Uterus (tissue), 2 donors: ENCODE measurements at regions not wholly inside any gene's neighbourhood (a gene's known extent, or its start where the extent isn't known, plus 50 kb on each side); places are given as distances from the start of the nearest gene placed in this dataset.

Experiments used
- POLR2A ChIP-seq, 2 donors: fragments of 450-650 bp; IDR thresholded peaks; one replicate each; pipeline ENCODE4 v1.6.1; 2016; ENCODE audit warnings: antibody characterized with exemption in 2 of 2, mild to moderate bottlenecking in 1 of 2, moderate library complexity in 1 of 2
- TF ChIP-seq, protein P1 (sequence below), 4 experiments: fragments of 200-600 bp in 2 of 4; fragments of 450-650 bp in 2 of 4; sonication (generic) in 2 of 4; IDR thresholded peaks; one replicate each; pipeline ENCODE4 v1.5.1; 2016 to 2019; ENCODE audit warnings: antibody characterized with exemption in 4 of 4, mild to moderate bottlenecking in 2 of 4, moderate library complexity in 1 of 4

DNA sequence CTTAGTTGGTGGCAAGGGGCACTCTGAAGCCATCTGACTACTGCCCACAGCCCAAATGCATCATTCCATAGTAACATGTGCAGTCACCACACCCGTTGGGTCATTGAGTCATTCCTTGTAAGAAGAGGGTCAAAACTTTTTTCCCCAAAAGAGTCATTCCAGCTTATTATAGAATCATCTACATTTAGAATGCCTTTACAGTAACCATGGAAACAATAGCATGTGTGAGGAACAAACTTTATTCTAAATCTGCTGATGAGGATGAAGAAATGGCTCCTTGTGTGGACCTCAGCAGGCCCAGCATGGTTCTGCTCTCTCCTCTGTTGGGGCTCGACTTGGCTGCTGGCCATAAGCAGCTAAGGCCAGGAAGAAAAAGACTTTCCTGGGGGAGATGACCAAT is 111.2 kb upstream of the PTPRT start:
- TF ChIP-seq, protein P1, sequence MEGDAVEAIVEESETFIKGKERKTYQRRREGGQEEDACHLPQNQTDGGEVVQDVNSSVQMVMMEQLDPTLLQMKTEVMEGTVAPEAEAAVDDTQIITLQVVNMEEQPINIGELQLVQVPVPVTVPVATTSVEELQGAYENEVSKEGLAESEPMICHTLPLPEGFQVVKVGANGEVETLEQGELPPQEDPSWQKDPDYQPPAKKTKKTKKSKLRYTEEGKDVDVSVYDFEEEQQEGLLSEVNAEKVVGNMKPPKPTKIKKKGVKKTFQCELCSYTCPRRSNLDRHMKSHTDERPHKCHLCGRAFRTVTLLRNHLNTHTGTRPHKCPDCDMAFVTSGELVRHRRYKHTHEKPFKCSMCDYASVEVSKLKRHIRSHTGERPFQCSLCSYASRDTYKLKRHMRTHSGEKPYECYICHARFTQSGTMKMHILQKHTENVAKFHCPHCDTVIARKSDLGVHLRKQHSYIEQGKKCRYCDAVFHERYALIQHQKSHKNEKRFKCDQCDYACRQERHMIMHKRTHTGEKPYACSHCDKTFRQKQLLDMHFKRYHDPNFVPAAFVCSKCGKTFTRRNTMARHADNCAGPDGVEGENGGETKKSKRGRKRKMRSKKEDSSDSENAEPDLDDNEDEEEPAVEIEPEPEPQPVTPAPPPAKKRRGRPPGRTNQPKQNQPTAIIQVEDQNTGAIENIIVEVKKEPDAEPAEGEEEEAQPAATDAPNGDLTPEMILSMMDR (IDR thresholded peaks at IDR 0.05), result no peak
- no peak for TF ChIP-seq POLR2A (IDR thresholded peaks at IDR 0.05)
